ENCODE measurements at regions not wholly inside any gene's neighbourhood (a gene's known extent, or its start where the extent isn't known, plus 50 kb on each side); places are given as distances from the start of the nearest gene placed in this dataset.
"Not testable (repeated sequence)": the region's sequence is repeated elsewhere in the genome, so short reads cannot be mapped to it uniquely, and the experiment has no call there.

GRCh38 chr11:37948258-37948657 lies 1350.2 kb upstream of the RAG2 start:
- DNase-seq (ENCODE audit: low read depth in 1 of 2, low spot score in 1 of 2) = no peak

- no peak for DNase-seq (ENCODE audit: low read depth in 1 of 2, low spot score in 1 of 2)
Measured at GRCh38 chr11:37947821-37948220, 1349.8 kb upstream of the RAG2 start.

- no peak for DNase-seq (ENCODE audit: low read depth in 1 of 2, low spot score in 1 of 2)
Measured at GRCh38 chr11:37946155-37946766, 1348.2 kb upstream of the RAG2 start.

GRCh38 chr11:37942081-37942480 lies 1344.0 kb upstream of the RAG2 start:
- DNase-seq (ENCODE audit: low read depth in 1 of 2, low spot score in 1 of 2) = no peak

- DNase-seq (ENCODE audit: low read depth in 1 of 2, low spot score in 1 of 2) = no peak
Measured at GRCh38 chr11:37929100-37929653, 1331.1 kb upstream of the RAG2 start.

- DNase-seq (ENCODE audit: low read depth in 1 of 2, low spot score in 1 of 2) = no peak
Measured at GRCh38 chr11:37926772-37927171, 1328.7 kb upstream of the RAG2 start.

GRCh38 chr11:37916331-37916730 lies 1318.3 kb upstream of the RAG2 start:
- no peak for DNase-seq (ENCODE audit: low read depth in 1 of 2, low spot score in 1 of 2)

- DNase-seq (ENCODE audit: low read depth in 1 of 2, low spot score in 1 of 2) = no peak
Measured at GRCh38 chr11:37914859-37915258, 1316.8 kb upstream of the RAG2 start.

GRCh38 chr11:37908219-37908548 lies 1310.1 kb upstream of the RAG2 start:
- DNase-seq (ENCODE audit: low read depth in 1 of 2, low spot score in 1 of 2) = no peak

GRCh38 chr11:37907436-37908218 lies 1309.6 kb upstream of the RAG2 start:
- DNase-seq (ENCODE audit: low read depth in 1 of 2, low spot score in 1 of 2) = no peak

- no peak for DNase-seq (ENCODE audit: low read depth in 1 of 2, low spot score in 1 of 2)
Measured at GRCh38 chr11:37905707-37906417, 1307.8 kb upstream of the RAG2 start.

GRCh38 chr11:37896016-37896415 lies 1298.0 kb upstream of the RAG2 start:
- DNase-seq (ENCODE audit: low read depth in 1 of 2, low spot score in 1 of 2) = no peak

GRCh38 chr11:37881741-37882140 lies 1283.7 kb upstream of the RAG2 start:
- no peak for DNase-seq (ENCODE audit: low read depth in 1 of 2, low spot score in 1 of 2)

- DNase-seq (ENCODE audit: low read depth in 1 of 2, low spot score in 1 of 2) = no peak
Measured at GRCh38 chr11:37861671-37862070, 1263.6 kb upstream of the RAG2 start.

- not testable (repeated sequence) for DNase-seq (ENCODE audit: low read depth in 1 of 2, low spot score in 1 of 2)
Measured at GRCh38 chr11:37858806-37859537, 1260.9 kb upstream of the RAG2 start.

- DNase-seq (ENCODE audit: low read depth in 1 of 2, low spot score in 1 of 2) = no peak
Measured at GRCh38 chr11:37858398-37858797, 1260.4 kb upstream of the RAG2 start.

GRCh38 chr11:37857726-37858125 lies 1259.7 kb upstream of the RAG2 start:
- no peak for DNase-seq (ENCODE audit: low read depth in 1 of 2, low spot score in 1 of 2)

- DNase-seq (ENCODE audit: low read depth in 1 of 2, low spot score in 1 of 2) = no peak
Measured at GRCh38 chr11:37849706-37850105, 1251.7 kb upstream of the RAG2 start.

- no peak for DNase-seq (ENCODE audit: low read depth in 1 of 2, low spot score in 1 of 2)
Measured at GRCh38 chr11:37843603-37844002, 1245.6 kb upstream of the RAG2 start.

GRCh38 chr11:37841016-37841415 lies 1243.0 kb upstream of the RAG2 start:
- no peak for DNase-seq (ENCODE audit: low read depth in 1 of 2, low spot score in 1 of 2)

GRCh38 chr11:37840345-37840744 lies 1242.3 kb upstream of the RAG2 start:
- not testable (repeated sequence) for DNase-seq (ENCODE audit: low read depth in 1 of 2, low spot score in 1 of 2)
